NCI-H2171 (cell line): ENCODE measurements at regions not wholly inside any gene's neighbourhood (a gene's known extent, or its start where the extent isn't known, plus 50 kb on each side); places are given as distances from the start of the nearest gene placed in this dataset.
"Not testable (repeated sequence)": the region's sequence is repeated elsewhere in the genome, so short reads cannot be mapped to it uniquely, and the experiment has no call there.

Experiments
- DNase-seq: peaks from one replicate; lab custom pipeline; 2025; lab: John Stamatoyannopoulos, UW

DNA sequence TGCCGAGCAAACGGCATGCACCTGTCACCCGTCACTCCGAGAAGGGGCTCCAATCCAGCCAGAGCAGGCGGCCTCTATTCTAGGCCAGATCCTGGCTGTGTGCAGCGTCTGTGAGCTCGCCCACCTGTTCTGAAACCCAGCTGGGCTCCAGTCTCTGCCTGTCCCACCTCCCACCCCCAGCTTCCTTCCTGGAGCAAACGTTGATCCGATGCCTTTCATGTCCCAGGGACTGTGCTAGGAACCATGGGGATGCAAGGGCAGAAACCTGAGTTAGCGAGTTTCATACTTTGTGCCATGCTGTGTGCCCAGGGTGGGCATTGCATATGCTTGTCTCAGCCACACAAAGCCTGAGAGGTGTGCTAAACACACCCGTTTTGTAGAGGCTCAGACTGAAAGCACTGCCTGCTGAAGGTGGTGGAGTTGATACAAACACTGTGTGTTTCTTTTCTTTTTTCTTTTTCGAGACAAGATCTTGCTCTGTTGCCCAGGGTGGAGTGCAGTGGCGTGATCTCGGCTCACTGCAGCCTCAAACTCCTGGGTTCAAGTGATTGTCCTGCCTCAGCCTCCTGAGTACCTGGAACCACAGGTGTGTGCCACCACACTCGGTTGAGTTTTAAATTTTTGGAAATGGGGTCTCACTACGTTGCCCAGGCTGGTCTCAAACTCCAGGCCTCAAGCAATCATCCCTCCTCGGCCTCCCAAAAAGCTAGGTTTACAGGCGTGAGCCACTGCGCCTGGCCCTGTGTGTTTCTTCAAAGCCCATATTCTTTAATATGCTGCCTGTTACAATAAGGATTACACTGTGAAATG lies 84.1 kb upstream of the MED13L start:
- peak; percentile 26 for DNase-seq

DNA sequence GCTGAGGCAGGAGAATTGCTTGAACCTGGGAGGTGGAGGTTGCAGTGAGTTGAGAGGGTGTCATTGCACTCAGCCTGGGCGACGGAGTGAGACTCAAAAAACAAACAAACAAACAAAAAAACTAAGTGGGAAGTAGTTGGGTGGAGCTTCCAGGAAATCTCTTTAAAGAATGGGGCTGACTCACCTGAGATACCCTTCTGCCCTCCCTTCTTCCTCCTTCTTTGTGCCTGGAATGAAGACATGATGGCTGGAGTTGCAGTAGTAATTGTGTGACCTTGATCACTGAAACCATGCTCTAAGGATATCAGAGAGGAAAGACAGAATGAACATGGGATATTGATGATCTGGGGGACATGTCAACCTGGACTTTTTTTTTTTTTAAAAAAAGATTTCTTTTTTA lies 87.6 kb upstream of the MED13L start:
- DNase-seq = no peak

DNA sequence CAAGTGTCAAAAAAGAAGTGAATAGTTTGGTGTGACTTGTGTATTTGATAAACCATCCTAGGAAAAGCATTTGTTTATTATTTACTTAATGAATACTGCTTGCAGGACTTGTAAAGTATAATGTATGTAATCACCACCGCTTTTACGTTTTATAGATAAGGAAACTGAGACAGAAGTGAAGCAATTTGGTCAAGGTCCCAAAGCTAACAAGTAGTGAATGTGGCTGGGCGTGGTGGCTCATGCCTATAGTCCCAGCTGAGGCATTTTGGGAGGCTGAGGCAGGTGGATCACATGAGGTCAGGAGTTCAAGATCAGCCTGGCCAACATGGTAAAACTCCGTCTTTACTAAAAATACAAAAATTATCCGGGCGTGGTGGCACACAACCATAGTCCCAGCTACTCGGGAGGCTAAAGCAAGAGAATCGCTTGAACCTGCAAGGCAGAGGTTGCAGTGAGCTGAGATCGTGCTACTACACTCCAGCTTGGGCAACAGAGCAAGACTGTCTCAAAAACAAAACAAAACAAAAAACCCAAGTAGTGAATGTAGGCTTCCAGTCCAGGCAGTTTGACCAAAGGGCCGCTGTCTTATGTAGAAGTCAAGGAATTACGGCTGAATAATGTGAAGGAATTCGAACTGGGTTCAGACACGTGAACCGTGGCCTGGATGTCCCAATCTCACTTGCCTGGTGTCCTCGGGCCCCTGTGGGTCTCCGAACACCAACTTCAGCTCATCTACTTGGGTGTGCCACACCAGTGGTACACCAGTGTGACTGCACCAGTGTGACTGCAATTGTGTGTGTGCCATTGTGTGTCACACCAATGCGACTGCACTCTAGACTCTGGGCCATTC lies 88.3 kb upstream of the MED13L start:
- DNase-seq = no peak

DNA sequence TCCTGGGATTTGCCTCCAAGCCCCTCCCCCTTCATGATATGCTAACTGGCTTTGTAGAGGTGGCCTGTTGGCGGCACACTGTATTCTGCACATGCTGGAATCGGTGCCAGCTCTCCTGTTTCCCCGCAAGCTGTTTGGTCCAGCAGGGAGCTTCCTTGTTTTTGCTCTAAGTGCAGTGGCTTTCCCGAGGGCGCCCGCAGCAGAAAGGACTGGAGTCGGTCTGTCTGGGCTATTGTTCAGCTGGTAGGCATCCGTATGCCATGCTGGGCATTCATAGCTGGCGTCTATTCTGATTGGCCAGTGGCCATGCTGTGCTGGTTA lies 88.9 kb upstream of the MED13L start:
- DNase-seq = peak; percentile 69

DNA sequence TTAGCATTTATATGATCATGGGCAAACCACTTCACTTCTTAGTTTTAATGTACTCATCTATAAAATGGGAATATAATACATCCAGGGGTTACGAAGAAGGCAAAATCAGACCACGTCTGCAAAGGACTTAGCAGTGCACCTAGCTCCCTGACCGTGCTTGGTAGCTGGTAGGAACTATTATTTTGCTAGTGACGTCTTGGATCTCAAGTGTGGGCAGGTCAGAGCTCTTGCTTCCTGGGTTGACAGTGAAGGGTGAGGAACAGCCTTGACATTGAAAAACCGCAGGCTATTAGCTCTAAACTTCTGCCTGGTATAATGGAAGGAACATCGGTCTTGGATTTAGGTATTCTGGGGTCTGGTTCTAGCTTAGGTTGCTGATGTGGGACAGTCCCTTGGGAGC lies 89.3 kb upstream of the MED13L start:
- no peak for DNase-seq

DNA sequence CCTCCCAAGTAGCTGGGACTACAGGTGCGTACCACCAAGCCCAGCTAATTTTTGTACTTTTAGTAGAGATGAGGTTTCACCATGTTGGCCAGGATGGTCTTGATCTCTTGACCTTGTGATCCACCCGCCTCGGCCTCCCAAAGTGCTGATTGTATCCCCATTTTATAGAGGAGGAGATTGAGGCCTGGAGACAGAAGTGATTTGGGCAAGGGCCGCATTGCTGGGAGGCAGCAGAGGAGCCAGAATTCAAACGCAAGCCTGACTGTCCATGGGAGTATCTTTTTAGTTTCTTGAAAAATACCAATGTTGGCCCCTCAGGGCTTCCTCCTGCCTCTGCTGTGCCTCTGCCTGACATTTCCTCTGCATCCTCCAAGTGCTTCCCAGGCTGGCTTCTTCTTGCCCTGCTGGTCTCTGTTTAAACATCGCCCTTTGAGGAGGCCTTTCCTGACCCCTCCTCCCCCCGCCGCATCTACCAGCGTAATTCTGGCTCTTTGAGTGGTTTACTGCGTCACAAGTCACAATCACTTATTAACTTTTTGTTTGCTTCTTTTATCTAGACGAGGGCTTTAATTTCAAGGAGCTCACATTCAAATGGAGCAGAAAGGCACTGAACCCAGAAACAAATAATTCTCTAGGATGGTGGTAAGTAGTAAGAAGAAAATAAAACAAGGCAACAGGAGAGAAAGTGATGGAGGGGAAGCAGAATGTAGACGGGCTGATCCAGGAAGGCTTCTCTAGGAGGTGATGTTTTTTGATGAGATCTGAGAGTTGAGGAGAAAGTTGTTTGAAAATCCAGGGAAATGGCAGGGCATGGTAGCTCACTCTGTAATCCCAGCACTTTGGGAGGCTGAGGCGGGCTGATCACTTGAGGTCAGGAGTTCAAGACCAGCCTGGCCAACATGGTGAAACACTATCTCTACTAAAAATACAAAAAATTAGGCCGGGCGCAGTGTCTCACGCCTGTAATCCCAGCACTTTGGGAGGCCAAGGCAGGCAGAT lies 91.0 kb upstream of the MED13L start:
- no peak for DNase-seq

DNA sequence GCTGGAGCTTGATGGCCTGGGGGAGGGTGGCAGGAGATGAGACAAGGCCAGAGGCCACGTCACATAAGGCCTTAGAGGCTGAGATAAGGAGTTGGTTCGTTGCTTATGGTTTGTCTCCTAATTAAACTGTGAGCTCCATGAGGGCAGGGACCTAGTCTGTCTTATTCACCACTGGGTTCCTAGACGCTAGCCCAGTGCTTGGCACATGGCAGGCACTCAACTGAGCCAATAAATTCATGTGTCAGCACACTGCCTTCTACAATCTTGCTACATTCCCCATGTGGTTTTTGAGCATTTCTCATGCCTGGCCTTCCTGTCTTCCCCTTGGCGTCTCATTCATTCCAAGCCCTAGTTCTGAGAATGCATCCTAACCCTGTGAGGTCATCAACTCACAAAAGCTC lies 92.5 kb upstream of the MED13L start:
- no peak for DNase-seq

DNA sequence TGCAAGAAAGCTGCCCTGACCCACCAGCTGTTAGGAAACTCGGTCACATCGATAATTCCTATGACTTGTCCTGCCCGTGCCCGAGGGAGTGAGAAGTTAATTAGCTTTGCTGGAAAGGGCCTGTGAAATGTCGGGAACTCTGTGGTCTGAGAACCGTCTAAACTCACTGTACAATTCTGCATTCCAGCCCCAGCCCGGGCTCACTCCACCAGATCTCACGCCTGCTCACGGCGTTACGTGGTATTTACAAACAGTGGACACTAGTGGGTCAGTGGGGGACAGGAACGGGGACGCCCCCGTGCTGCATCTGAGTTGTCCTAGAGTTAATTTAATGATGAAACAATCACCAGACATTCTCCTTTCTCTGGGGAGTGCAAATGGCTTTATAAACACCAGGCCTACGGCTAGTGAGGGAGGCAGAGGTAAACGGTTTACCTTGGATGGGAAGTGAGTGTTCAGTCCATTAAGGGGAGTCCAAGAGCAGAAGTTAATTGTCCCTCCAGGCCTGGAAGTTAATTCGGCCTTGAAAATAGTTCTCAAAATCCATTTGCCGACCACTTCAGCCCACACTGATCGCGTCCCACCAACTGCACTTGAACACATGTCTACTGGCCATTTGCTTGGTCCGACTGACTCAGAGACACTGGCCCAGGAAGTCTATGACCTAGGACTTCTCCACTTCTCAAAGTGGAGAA lies 93.5 kb upstream of the MED13L start:
- DNase-seq = no peak

DNA sequence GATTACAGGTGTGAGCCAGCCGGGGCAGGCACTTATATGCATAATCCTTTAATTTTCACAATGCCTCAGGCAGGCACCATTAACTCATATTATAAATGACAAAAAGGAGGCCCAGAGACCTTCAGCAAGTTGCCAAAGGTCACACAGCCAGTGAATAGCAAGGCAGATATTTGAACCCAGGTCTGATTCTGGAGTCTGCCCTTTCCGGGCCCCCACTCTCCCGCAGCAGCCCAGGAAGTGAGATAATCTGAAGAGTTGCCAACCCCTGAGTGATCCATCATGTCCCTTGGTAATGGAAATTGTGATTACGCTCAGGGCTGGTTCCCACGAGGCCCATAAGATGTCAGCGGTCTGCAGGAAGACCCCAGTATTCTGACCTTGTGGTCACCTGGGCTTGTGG lies 95.3 kb upstream of the MED13L start:
- no peak for DNase-seq

DNA sequence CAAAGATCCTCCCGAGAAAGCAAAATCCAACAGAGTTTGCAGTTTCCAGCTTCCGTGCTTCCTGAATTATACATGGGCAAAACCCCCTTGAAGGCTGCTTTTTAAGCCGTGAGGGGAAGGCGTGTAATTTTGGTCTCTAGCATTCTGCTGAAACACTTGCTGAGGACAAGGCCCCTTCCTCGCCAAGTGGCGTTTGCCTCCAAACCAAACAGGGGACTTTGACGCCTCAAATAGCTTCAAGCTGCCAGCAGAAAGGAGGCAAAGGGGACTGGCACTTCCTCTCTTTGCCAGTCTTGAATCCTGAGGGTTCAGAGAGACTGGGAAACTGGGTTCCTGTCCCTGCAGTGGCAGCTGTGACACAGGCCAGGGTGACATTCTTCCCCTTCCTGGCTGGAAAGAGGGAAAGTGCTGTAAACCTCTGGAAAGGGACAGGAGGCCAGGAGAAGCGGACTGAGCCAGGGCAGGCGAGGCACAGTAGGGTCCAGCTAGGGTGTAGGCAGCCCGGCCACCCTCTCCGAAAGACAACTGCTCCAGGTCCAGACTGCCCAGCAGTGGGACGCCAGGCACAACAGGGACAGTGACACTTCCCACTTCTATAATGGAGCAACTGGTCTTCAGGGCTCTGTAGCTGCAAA lies 96.2 kb upstream of the MED13L start:
- no peak for DNase-seq

DNA sequence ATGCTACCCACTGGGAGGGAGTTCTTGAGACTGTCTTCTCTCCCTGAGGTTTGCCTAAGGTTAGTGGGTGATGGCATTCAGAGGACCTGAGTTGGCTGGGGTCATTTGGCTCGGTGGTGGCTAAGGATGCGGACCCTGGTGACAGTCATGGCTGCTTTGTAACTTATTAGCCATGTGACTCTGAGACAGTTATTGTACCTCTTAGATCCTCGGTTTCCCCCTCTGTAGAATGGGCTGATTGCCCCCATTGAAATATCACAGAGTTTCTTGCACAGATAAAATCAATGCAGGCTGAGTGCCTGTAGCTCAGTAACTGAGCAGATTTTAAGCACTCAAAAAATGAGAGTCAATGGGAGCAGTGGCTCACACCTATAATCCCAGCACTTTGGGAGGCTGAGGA lies 96.7 kb upstream of the MED13L start:
- DNase-seq = no peak

DNA sequence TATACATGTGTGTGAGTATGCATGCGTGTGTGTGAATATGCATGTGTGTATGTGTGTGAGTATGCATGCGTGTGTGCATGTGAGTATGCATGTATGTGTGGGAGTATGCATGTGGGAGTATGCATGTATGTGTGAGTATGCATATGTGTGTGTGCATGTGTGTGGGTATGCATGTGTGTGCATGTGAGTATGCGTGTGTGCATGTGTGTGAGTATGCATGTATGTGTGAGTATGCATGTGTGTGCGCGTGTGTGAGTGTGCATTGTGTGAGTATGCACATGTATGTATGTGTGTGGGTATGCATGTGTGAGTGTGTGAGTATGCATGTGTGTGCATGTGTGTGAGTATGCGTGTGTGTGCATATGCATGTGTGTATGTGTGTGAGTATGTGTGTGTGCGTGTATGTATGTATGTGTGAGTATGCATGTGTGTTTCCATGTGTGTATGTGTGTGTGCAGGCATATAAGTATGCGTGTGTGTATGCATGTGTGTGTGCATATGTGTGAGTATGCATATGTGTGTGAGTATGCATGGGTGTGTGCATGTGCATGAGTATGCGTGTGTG lies 97.9 kb upstream of the MED13L start:
- no peak for DNase-seq

DNA sequence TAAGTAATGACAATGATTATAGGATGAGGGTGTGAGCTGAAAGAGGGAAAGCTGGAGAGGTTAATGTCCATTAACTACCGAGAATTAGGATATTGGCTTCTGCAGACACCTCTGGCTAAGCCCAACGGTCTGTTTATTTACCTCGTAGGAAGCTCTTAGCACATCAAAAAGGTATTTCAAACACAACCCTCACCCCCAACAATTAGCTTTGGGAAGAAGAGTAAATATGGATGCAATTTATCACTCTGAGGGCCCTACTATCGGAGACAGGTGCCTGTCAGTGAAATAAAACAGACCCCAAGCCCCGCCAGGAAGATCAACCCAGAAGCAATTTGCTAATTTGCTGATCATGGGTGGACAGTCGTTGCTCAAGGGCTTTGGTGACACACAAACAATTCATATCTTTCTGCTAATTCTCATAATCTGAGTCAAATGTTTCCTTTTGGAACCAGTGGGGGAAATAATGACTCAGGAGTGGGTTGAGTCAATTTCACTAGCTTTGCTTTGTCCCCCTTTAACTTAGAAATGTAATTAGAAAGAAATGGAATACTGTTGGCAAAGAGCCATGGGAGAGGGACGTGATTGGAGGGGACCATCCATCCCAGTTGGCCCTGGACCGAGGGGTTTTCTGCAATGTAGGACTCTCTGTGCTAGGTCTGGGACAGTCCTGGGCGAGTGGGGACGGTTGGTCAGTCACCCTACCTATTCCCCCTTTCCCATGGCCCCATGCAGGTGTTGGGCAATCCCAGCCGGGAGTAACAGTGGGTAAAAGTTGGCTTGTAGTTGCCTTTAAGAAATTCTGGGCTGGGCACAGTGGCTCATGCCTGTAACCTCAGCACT lies 99.1 kb upstream of the MED13L start:
- DNase-seq = no peak

DNA sequence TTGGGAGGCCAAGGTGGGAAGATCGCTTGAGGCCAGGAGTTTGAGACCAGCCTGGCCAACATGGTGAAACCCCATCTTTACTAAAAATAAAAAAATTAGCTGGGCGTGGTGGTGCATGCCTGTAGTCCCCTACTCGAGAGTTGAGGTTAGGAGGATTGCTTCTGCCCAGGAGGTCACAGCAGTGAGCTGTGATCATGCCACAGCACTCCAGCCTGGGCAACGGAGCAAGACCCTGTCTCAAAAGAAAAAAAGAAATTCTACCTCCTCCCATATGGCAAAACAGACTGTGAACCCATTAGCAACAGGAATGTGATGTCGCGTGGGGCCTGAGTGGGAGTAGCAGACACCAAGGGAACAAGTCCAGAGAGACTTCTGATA lies 99.7 kb upstream of the MED13L start:
- DNase-seq = not testable (repeated sequence)

DNA sequence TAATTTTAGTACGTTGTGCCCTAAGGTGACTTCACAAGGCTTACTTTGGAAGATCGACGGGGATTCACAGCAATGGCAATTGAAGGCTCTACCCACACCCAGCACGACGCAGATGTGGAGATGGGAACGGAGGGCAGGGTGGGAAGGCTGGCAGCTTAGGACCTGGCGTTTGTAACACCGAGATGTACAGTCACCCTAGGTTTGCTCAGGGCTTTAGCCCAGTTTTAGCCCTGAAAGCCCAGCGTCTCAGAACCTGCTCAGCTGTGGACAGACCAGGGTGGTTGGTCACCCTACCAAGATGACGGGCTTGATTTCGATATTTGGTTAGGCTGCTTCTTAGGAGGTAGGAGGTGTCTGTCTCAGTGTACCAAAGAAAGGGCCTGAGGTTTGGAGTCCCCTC lies 100.5 kb upstream of the MED13L start:
- DNase-seq = no peak

DNA sequence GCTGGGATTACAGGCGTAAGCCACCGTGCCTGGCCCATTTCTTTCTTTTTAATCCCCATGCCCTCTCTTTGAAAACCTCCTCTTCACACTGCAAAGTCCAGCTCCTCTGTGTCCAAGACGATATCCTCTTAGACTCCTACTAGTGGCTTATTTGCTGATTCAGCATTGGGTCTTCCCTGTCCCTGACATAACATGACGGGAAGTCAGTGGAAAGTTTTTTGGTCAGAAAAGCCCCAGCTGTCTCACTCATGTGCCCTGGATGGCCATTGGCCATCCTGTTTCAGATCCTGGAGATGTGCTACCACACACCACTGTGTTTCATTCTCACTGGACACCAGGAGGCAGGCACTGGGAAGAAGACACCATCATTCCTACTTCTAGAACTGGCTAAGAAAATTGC lies 102.6 kb upstream of the MED13L start:
- no peak for DNase-seq

DNA sequence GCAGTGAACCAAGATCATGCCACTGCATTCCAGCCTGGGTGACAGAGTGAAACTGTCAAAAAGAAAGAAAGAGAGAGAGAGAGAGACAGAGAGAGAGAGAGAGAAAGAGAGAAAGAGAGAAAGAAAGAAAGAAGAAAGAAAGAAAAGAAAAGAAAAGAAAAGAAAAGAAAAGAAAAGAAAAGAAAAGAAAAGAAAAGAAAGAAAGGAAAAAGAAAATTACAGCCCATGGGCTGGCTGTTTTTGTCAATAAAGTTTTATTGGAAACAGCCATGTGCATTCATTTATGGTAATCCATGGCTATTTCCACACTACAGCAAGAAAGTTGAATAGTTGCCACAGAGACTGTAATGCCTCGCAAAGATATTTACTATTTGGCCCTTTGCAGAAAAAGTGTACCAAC lies 103.2 kb upstream of the MED13L start:
- DNase-seq = not testable (repeated sequence)

DNA sequence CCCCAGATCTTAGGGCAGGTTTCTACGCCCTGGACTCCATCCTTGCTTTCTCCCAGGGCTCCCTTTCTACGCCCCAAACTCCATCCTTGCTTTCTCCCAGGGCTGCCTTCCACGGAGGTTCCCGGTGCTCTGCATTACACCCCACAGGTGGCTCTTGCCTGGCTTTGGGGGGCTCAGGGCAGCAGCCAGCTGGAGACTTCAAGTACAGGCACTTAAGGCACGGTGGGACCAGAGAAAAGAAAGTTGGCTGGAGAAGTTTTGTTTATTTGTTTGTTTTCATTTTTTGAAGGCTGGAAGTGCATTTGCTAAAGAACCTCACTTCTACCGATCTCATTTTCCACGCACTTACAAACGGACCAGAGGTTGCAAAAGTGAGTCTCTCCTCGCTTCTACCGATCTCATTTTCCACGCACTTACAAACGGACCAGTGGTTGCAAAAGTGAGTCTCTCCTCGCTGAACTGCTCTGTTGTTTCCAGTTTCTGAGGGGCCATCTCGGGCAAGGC lies 103.8 kb upstream of the MED13L start:
- no peak for DNase-seq

DNA sequence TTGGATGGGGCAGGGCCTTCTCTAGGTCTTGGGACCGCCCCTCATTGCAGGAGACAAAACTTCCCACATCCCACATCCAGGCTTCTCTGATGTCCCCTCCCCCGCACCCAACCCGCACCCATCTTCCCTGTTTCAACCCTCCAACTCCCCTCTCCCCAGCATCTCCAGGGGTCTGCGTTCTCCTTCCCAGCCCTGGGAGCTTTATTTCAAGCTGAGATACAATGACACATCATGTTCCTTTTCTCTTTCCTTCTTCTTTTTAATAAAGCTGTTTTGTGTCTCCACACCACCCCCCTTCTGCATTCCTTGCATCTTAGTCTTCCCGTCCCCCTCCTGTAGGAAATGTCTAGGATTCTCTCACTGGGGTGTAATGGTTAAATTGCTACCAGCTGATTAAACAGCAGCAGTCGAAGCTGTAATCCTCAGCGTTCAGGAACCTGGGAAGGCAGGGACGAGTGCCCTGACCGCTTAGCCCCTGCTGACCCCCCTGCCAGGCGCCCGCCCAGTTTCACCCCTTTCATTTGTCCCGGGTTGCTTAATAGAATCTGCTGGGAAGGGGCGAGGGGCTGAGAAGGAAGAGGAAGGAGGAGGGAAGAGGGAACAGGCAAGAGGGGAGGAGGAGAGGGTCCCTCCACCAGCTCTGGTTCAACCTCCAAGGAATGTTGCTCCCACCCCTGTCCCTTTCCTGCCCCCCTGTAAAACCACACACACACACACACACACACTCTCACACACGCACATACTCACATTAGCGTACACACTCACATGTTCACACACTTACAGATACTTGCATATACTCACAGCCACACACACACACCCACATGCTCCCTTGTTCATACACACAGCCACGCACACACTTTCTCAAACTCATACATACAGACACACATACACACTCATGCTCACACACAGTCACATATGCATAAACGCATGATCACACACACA lies 104.5 kb upstream of the MED13L start:
- no peak for DNase-seq
